ENCODE measurements at regions not wholly inside any gene's neighbourhood (a gene's known extent, or its start where the extent isn't known, plus 50 kb on each side); places are given as distances from the start of the nearest gene placed in this dataset.

- WGBS (ENCODE audit: low lambda C conversion rate, missing lambda C conversion rate) = 59% methylated on average over 15 of the region's 15 CpGs
- Histone ChIP-seq H3K4me1 (ENCODE audit: insufficient read depth) (peaks cover 44% of the 10 kb centered on the region), H2AFZ (no peak overlapping the region), H3K27ac (peak overlapping the region; percentile 67), H3K9me3 (ENCODE audit: low read depth) (no peaks in the 10 kb centered on the region), H3K27me3 (no peaks in the 10 kb centered on the region), H3K4me3 (no peak overlapping the region), H3K9me2 (replicated peaks; ENCODE audit: insufficient read depth) (no peaks in the 10 kb centered on the region), H3K79me2 (no peaks in the 10 kb centered on the region), H3K36me3 (replicated peaks; ENCODE audit: insufficient read depth, low read depth) (no peaks in the 10 kb centered on the region), H3K4me2 (peak overlapping the region; percentile 47), H4K20me1 (ENCODE audit: insufficient read depth, poor library complexity, severe bottlenecking) (no peaks in the 10 kb centered on the region)
- DNase-seq (ENCODE audit: low spot score) = no peak
- TF ChIP-seq CTCF (IDR thresholded peaks at IDR 0.05; ENCODE audit: poor library complexity) = no peak
Measured at GRCh38 chr9:95754533-95755420, 120.7 kb upstream of the ERCC6L2 start.

- Histone ChIP-seq H3K27ac (peak overlapping the region; percentile 67), H3K36me3 (replicated peaks; ENCODE audit: insufficient read depth, low read depth) (no peaks in the 10 kb centered on the region), H3K27me3 (no peaks in the 10 kb centered on the region), H4K20me1 (ENCODE audit: insufficient read depth, poor library complexity, severe bottlenecking) (no peaks in the 10 kb centered on the region), H2AFZ (no peak overlapping the region), H3K9me2 (replicated peaks; ENCODE audit: insufficient read depth) (no peaks in the 10 kb centered on the region), H3K79me2 (no peaks in the 10 kb centered on the region), H3K9me3 (ENCODE audit: low read depth) (no peaks in the 10 kb centered on the region), H3K4me1 (ENCODE audit: insufficient read depth) (peaks cover 44% of the 10 kb centered on the region), H3K4me3 (no peak overlapping the region), H3K4me2 (peak overlapping the region; percentile 47)
- 28% methylated on average over 7 of the region's 7 CpGs for WGBS (ENCODE audit: low lambda C conversion rate, missing lambda C conversion rate)
- DNase-seq (ENCODE audit: low spot score) = no peak
- TF ChIP-seq EZH2 (IDR thresholded peaks at IDR 0.05; ENCODE audit: borderline replicate concordance) (no peak), CTCF (IDR thresholded peaks at IDR 0.05; ENCODE audit: poor library complexity) (no peak), EZH2phosphoT487 (IDR thresholded peaks at IDR 0.05; ENCODE audit: low read depth, severe bottlenecking, unreplicated experiment) (no peak)
Measured at GRCh38 chr9:95753762-95754465, 121.6 kb upstream of the ERCC6L2 start.

GRCh38 chr9:95752129-95752731 is 123.3 kb upstream of the ERCC6L2 start:
- no peak overlapping the region for H3K27ac ChIP-seq
- 47% methylated on average over 31 of the region's 41 CpGs for WGBS (ENCODE audit: low lambda C conversion rate, missing lambda C conversion rate)
- no peak for DNase-seq (ENCODE audit: low spot score)
- no peak for TF ChIP-seq EZH2 (IDR thresholded peaks at IDR 0.05; ENCODE audit: borderline replicate concordance)
- TF ChIP-seq EZH2phosphoT487 (IDR thresholded peaks at IDR 0.05; ENCODE audit: low read depth, severe bottlenecking, unreplicated experiment) = no peak
- TF ChIP-seq CTCF (IDR thresholded peaks at IDR 0.05; ENCODE audit: poor library complexity) = no peak
- H4K20me1 ChIP-seq (ENCODE audit: insufficient read depth, poor library complexity, severe bottlenecking) = no peaks in the 10 kb centered on the region
- H3K36me3 ChIP-seq (replicated peaks; ENCODE audit: insufficient read depth, low read depth) = no peaks in the 10 kb centered on the region
- H3K4me1 ChIP-seq (ENCODE audit: insufficient read depth) = peaks cover 42% of the 10 kb centered on the region
- H3K27me3 ChIP-seq = no peaks in the 10 kb centered on the region
- H3K4me2 ChIP-seq = peak overlapping the region; percentile 77
- no peaks in the 10 kb centered on the region for H3K79me2 ChIP-seq
- no peak overlapping the region for H2AFZ ChIP-seq
- H3K9me3 ChIP-seq (ENCODE audit: low read depth) = no peaks in the 10 kb centered on the region
- H3K9me2 ChIP-seq (replicated peaks; ENCODE audit: insufficient read depth) = no peaks in the 10 kb centered on the region
- H3K4me3 ChIP-seq = no peak overlapping the region
